B cell (primary cell): ENCODE measurements at regions not wholly inside any gene's neighbourhood (a gene's known extent, or its start where the extent isn't known, plus 50 kb on each side); places are given as distances from the start of the nearest gene placed in this dataset.

ENCODE experiments used
- ATAC-seq: fragments of 200-7000 bp; cut with Tn5 transposase; one replicate; pipeline ENCODE4 v1.10.0; 2021; ENCODE audit warnings: low read depth, mild to moderate bottlenecking, moderate number of reproducible peaks, moderate library complexity
- CTCF ChIA-PET: fragments of 350-600 bp; sonication (Branson Sonifier 250); formaldehyde crosslinking; loops from one replicate; lab custom pipeline; 2021; ENCODE audit warnings: antibody characterized with exemption, inconsistent platforms; lab: Charles Lee
- POLR2A ChIA-PET: fragments of 350-600 bp; sonication (Branson Sonifier 250); formaldehyde crosslinking; loops from one replicate; lab custom pipeline; 2021; ENCODE audit warnings: antibody characterized with exemption; lab: Charles Lee
- DNase-seq: peaks from one replicate; pipeline ENCODE4 v3.0.0; 2013
- H2AFZ ChIP-seq: 2 replicates; pipeline ENCODE4 v1.6.1; 2012; ENCODE audit warnings: mild to moderate bottlenecking, low read depth, low read length; ENCODE audit not compliant: insufficient read depth, poor library complexity, severe bottlenecking
- H3K27ac ChIP-seq, 2 donors: 1 replicate in 1 of 2; 2 replicates in 1 of 2; pipeline ENCODE4 v1.5.1; 2012 to 2013; ENCODE audit warnings: low read length in 2 of 2, mild to moderate bottlenecking in 2 of 2, moderate library complexity in 1 of 2
- H3K27me3 ChIP-seq, 4 experiments: fragments of 200-600 bp in 1 of 4; sonication (generic) in 1 of 4; replicated peaks in 1 of 4; 1 replicate in 2 of 4; 2 replicates in 2 of 4; pipeline versions ENCODE4 v1.6.1 to v1.7.0; 2013 to 2016; ENCODE audit warnings: low read length in 3 of 4, mild to moderate bottlenecking in 2 of 4, mixed read lengths in 1 of 4, moderate library complexity in 1 of 4; ENCODE audit not compliant: insufficient read depth in 4 of 4, control insufficient read depth in 3 of 4; ENCODE audit errors: control extremely low read depth in 1 of 4
- H3K36me3 ChIP-seq, 2 experiments: replicated peaks in 1 of 2; 1 replicate in 1 of 2; 2 replicates in 1 of 2; pipeline versions ENCODE4 v1.6.1 to v1.7.1; 2013; ENCODE audit warnings: low read length in 1 of 2; ENCODE audit not compliant: insufficient read depth in 2 of 2, control insufficient read depth in 1 of 2; ENCODE audit errors: control extremely low read depth in 1 of 2, extremely low read depth in 1 of 2
- H3K4me1 ChIP-seq, 2 donors: fragments of 200-600 bp in 1 of 2; sonication (generic) in 1 of 2; 1 replicate in 1 of 2; 2 replicates in 1 of 2; pipeline versions ENCODE4 v1.5.1 to v1.6.1; 2013 to 2017; ENCODE audit warnings: low read length in 2 of 2; ENCODE audit not compliant: control insufficient read depth in 2 of 2, insufficient read depth in 2 of 2
- H3K4me2 ChIP-seq: replicated peaks from 2 replicates; pipeline ENCODE3; 2012; ENCODE audit warnings: mild to moderate bottlenecking, low read depth, low read length; ENCODE audit not compliant: poor library complexity, severe bottlenecking
- H3K4me3 ChIP-seq, 5 experiments: fragments of 200-600 bp in 1 of 5; sonication (generic) in 1 of 5; 1 replicate in 3 of 5; 2 replicates in 2 of 5; pipeline versions ENCODE4 v1.5.1 to v1.7.0; 2011 to 2016; ENCODE audit warnings: low read length in 4 of 5, mild to moderate bottlenecking in 4 of 5, low read depth in 2 of 5, control low read depth in 1 of 5, moderate library complexity in 1 of 5; ENCODE audit not compliant: insufficient read depth in 1 of 5; ENCODE audit errors: control extremely low read depth in 1 of 5, extremely low read depth in 1 of 5
- H3K79me2 ChIP-seq: fragments of 200-600 bp; sonication (generic); one replicate; pipeline ENCODE4 v1.6.0; 2016; ENCODE audit warnings: low read length; ENCODE audit not compliant: control insufficient read depth, insufficient read depth
- H3K9ac ChIP-seq: fragments of 200-600 bp; sonication (generic); 2 replicates; pipeline ENCODE4 v1.6.1; 2017; ENCODE audit warnings: mild to moderate bottlenecking, low read length, moderate library complexity
- H3K9me3 ChIP-seq, 3 donors: one replicate each; pipeline versions ENCODE4 v1.6.1 to v1.7.1; 2013; ENCODE audit warnings: low read length in 2 of 3; ENCODE audit not compliant: control insufficient read depth in 2 of 3, insufficient read depth in 1 of 3; ENCODE audit errors: control extremely low read depth in 1 of 3
- H4K20me1 ChIP-seq: 2 replicates; pipeline ENCODE4 v1.6.0; 2012; ENCODE audit warnings: mild to moderate bottlenecking, low read length; ENCODE audit not compliant: insufficient read depth, control insufficient read depth, poor library complexity, severe bottlenecking
- H3K27ac Mint-ChIP-seq: one replicate; pipeline ENCODE4 v1.8.0; 2021; ENCODE audit warnings: mixed read lengths
- H3K27me3 Mint-ChIP-seq: one replicate; pipeline ENCODE4 v1.8.0; 2021; ENCODE audit warnings: mixed read lengths
- H3K4me1 Mint-ChIP-seq: one replicate; pipeline ENCODE4 v1.8.0; 2021; ENCODE audit warnings: mixed read lengths
- H3K4me3 Mint-ChIP-seq: one replicate; pipeline ENCODE4 v1.8.0; 2021; ENCODE audit warnings: mixed read lengths
- H3K9me3 Mint-ChIP-seq: one replicate; pipeline ENCODE4 v1.8.0; 2022; ENCODE audit warnings: mixed read lengths; ENCODE audit not compliant: insufficient read depth
- CTCF ChIP-seq: fragments of 200-600 bp; IDR thresholded peaks from one replicate; pipeline ENCODE4 v1.8.0; 2022; ENCODE audit warnings: antibody characterized with exemption, mild to moderate bottlenecking
- EZH2 ChIP-seq: IDR thresholded peaks from 2 replicates; pipeline ENCODE4 v1.6.1; 2012; ENCODE audit warnings: borderline replicate concordance, low read depth, mild to moderate bottlenecking, moderate library complexity, low read length; ENCODE audit not compliant: insufficient read depth, poor library complexity, severe bottlenecking
- WGBS: methylation state at CpG from one replicate; pipeline ENCODE4 v1.1.5; 2013; ENCODE audit warnings: missing lambda C conversion rate; ENCODE audit not compliant: insufficient coverage; 5-methylcytosine and 5-hydroxymethylcytosine counted together
- intact Hi-C: fragments of 100-400 bp; cut with micrococcal nuclease; formaldehyde crosslinking; loops from one replicate; pipeline ENCODE4 v1.10.0; 2022

GRCh38 chr7:39827571-39827970 lies 122.5 kb upstream of the CDK13 start:
- no peaks in the 10 kb centered on the region for H3K4me1 ChIP-seq
- H3K79me2 ChIP-seq = no peaks in the 10 kb centered on the region
- H3K9me3 ChIP-seq = no peaks in the 10 kb centered on the region
- H3K4me3 ChIP-seq = no peak overlapping the region
- H4K20me1 ChIP-seq = no peaks in the 10 kb centered on the region
- no peak for TF ChIP-seq EZH2
- no peak for TF ChIP-seq CTCF
- Mint-ChIP-seq H3K27me3 (peaks cover 54% of the 10 kb centered on the region), H3K27ac (no peak overlapping the region), H3K4me1 (peaks cover 2% of the 10 kb centered on the region), H3K4me3 (no peak overlapping the region), H3K9me3 (no peaks in the 10 kb centered on the region)
- peaks cover 0 to 10% (median 9%) of the 10 kb centered on the region in 4 experiments for H3K27me3 ChIP-seq
- no peak overlapping the region for H2AFZ ChIP-seq
- no CpG with 5 or more reads among the region's 2 CpGs for WGBS
- ATAC-seq (no peak), DNase-seq (no peak)
- ChIA-PET POLR2A (no interaction called here), CTCF (no interaction called here)
- H3K36me3 ChIP-seq = no peaks in the 10 kb centered on the region
- no peak overlapping the region for H3K4me2 ChIP-seq
- intact Hi-C loops = no loop called here
- H3K9ac ChIP-seq = no peak overlapping the region
- no peak overlapping the region for H3K27ac ChIP-seq

DNA sequence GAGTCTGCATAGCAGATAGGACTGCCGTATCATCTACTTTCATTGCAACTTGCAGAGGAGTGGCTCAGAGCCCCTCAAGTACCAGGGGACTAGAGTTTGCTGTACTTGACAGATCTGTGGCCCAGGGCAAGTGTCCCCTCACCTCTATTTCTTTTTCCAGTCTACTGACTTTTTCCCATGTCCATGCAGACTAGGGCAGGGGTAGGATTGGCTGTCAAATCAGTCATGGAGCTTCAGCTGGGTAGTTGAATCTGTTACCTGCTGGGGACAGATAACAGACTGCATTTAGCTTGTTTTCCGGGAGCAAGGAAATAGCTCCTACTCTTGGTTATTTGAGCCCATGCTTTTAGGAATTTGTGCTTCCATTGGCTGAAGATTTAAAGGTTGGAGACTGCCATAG lies 121.0 kb upstream of the CDK13 start:
- no peak for DNase-seq
- Histone ChIP-seq H3K79me2 (no peaks in the 10 kb centered on the region), H3K9me3 (no peaks in the 10 kb centered on the region), H3K4me1 (peaks cover 0 to 3% of the 10 kb centered on the region in 2 donors), H3K9ac (no peak overlapping the region), H3K4me3 (no peak overlapping the region), H2AFZ (no peak overlapping the region), H4K20me1 (no peaks in the 10 kb centered on the region), H3K4me2 (no peak overlapping the region), H3K27me3 (peaks cover 0 to 17% (median 13%) of the 10 kb centered on the region in 4 experiments), H3K36me3 (no peaks in the 10 kb centered on the region), H3K27ac (no peak overlapping the region)
- no peak for ATAC-seq
- TF ChIP-seq CTCF (no peak), EZH2 (no peak)
- H3K27me3 Mint-ChIP-seq = peaks cover 48% of the 10 kb centered on the region
- ChIA-PET POLR2A (no interaction called here), CTCF (interaction anchor here (1.1 to 1.5 kb wide), 2 partner anchors 10 to 68 kb away, joined by 3 to 4 read pairs; no protein-coding TSS in a partner anchor)
- WGBS = 100% methylated on average over 2 of the region's 2 CpGs
- intact Hi-C loops = no loop called here
- H3K27ac Mint-ChIP-seq = no peak overlapping the region
- no peaks in the 10 kb centered on the region for H3K9me3 Mint-ChIP-seq
- peaks cover 8% of the 10 kb centered on the region for H3K4me1 Mint-ChIP-seq
- no peak overlapping the region for H3K4me3 Mint-ChIP-seq
